Keratinocyte (primary cell): ENCODE measurements at regions not wholly inside any gene's neighbourhood (a gene's known extent, or its start where the extent isn't known, plus 50 kb on each side); places are given as distances from the start of the nearest gene placed in this dataset.

Experiments
- DNase-seq: peaks from one replicate; pipeline ENCODE4 v3.0.0-alpha.2; 2011; ENCODE audit warnings: low read depth, missing footprints, low spot score
- FAIRE-seq: peaks from 2 replicates; lab custom pipeline; 2011; peaks lifted over from hg19 to GRCh38; lab: Jason Lieb, UNC
- H2AFZ ChIP-seq: 2 replicates; pipeline ENCODE4 v1.6.0; 2012; ENCODE audit warnings: low read length, control low read depth, inconsistent platforms; ENCODE audit not compliant: control insufficient read depth
- H3K27ac ChIP-seq: 2 replicates; pipeline ENCODE4 v1.5.1; 2011; ENCODE audit warnings: low read length; ENCODE audit not compliant: control insufficient read depth, insufficient read depth
- H3K27me3 ChIP-seq: 3 replicates; pipeline ENCODE4 v1.6.0; 2011; ENCODE audit warnings: low read length; ENCODE audit not compliant: control insufficient read depth, insufficient read depth; ENCODE audit errors: extremely low read depth
- H3K36me3 ChIP-seq, 2 experiments: 2 replicates in 1 of 2; 3 replicates in 1 of 2; pipeline ENCODE4 v1.5.1; 2011; ENCODE audit warnings: low read length in 2 of 2, mild to moderate bottlenecking in 1 of 2; ENCODE audit not compliant: control insufficient read depth in 2 of 2, insufficient read depth in 2 of 2; ENCODE audit errors: extremely low read depth in 1 of 2
- H3K4me1 ChIP-seq: 3 replicates; pipeline ENCODE4 v1.5.1; 2011; ENCODE audit warnings: low read length; ENCODE audit not compliant: control insufficient read depth, insufficient read depth; ENCODE audit errors: extremely low read depth
- H3K4me2 ChIP-seq: 3 replicates; pipeline ENCODE4 v1.6.0; 2011; ENCODE audit warnings: low read depth, low read length; ENCODE audit not compliant: control insufficient read depth, insufficient read depth; ENCODE audit errors: extremely low read depth
- H3K4me3 ChIP-seq, 3 experiments: fragments of 200-600 bp in 1 of 3; sonication (generic) in 1 of 3; 2 replicates in 2 of 3; 3 replicates in 1 of 3; pipeline ENCODE4 v1.5.1; 2011 to 2016; ENCODE audit warnings: low read length in 3 of 3, mild to moderate bottlenecking in 3 of 3, control low read depth in 2 of 3, inconsistent platforms in 1 of 3, low read depth in 1 of 3, mixed read lengths in 1 of 3, mixed run types in 1 of 3, moderate library complexity in 1 of 3; ENCODE audit not compliant: control insufficient read depth in 2 of 3, insufficient read depth in 2 of 3; ENCODE audit errors: extremely low read depth in 1 of 3
- H3K79me2 ChIP-seq: 2 replicates; pipeline ENCODE4 v1.6.0; 2012; ENCODE audit warnings: low read length; ENCODE audit not compliant: control insufficient read depth, insufficient read depth
- H3K9ac ChIP-seq: 3 replicates; pipeline ENCODE4 v1.6.0; 2011; ENCODE audit warnings: low read length; ENCODE audit not compliant: control insufficient read depth, insufficient read depth; ENCODE audit errors: extremely low read depth
- H3K9me1 ChIP-seq: 3 replicates; pipeline ENCODE4 v1.6.0; 2011; ENCODE audit warnings: low read length; ENCODE audit not compliant: control insufficient read depth, insufficient read depth; ENCODE audit errors: extremely low read depth
- H3K9me3 ChIP-seq: 2 replicates; pipeline ENCODE4 v1.5.1; 2012; ENCODE audit warnings: low read depth, low read length; ENCODE audit not compliant: control insufficient read depth
- H4K20me1 ChIP-seq: 3 replicates; pipeline ENCODE4 v1.6.0; 2011; ENCODE audit warnings: low read length; ENCODE audit not compliant: control insufficient read depth, insufficient read depth; ENCODE audit errors: extremely low read depth
- EZH2 ChIP-seq: IDR thresholded peaks from one replicate; pipeline ENCODE4 v1.6.1; 2012; ENCODE audit warnings: inconsistent platforms, mild to moderate bottlenecking, low read length, moderate library complexity
- dilution Hi-C: fragments of 300-500 bp; cut with MboI; formaldehyde crosslinking; loops from one replicate; pipeline ENCODE4 v1.7.0; 2020; ENCODE audit warnings: low sequenced_read_pairs; ENCODE audit not compliant: extremely low pct_ligation_motif_present
- TF ChIP-seq, protein P1 (sequence below), 3 experiments: IDR thresholded peaks in 1 of 3; conservative IDR thresholded peaks in 1 of 3; optimal IDR thresholded peaks in 1 of 3; 2 replicates in 2 of 3; 3 replicates in 1 of 3; pipeline versions ENCODE3 to v1.5.1; 2011; ENCODE audit warnings: low read length in 3 of 3, mild to moderate bottlenecking in 3 of 3, moderate library complexity in 2 of 3, control low read depth in 1 of 3, inconsistent platforms in 1 of 3; ENCODE audit not compliant: insufficient read depth in 2 of 3; ENCODE audit errors: extremely low read depth in 1 of 3

DNA sequence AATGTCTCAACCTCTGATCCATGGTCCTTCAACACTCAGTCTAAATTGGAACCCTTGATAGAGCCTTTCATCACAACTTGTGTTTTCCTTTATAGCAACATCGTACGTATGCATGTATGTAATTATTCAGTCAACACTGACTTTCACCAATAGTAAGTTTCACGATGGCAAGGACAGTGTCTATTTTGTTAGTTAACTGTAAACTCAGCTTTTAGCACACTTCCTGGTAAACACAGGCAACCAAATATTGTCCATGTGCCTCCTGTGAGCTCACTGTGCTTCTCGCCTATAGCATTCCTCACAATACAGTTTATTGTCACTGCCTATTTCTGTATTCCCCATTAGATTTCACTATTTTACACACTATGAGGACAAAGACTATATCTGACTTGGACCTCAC lies 323.1 kb downstream of the DEPDC1B start:
- Histone ChIP-seq H3K9me3 (no peaks in the 10 kb centered on the region), H3K79me2 (no peaks in the 10 kb centered on the region), H3K9me1 (no peaks in the 10 kb centered on the region), H3K4me3 (no peak overlapping the region), H3K27me3 (no peaks in the 10 kb centered on the region), H3K4me1 (no peaks in the 10 kb centered on the region), H2AFZ (no peak overlapping the region), H4K20me1 (no peaks in the 10 kb centered on the region), H3K4me2 (no peak overlapping the region), H3K27ac (no peak overlapping the region), H3K36me3 (no peaks in the 10 kb centered on the region), H3K9ac (no peak overlapping the region)
- no peak for TF ChIP-seq EZH2
- TF ChIP-seq, protein P1, sequence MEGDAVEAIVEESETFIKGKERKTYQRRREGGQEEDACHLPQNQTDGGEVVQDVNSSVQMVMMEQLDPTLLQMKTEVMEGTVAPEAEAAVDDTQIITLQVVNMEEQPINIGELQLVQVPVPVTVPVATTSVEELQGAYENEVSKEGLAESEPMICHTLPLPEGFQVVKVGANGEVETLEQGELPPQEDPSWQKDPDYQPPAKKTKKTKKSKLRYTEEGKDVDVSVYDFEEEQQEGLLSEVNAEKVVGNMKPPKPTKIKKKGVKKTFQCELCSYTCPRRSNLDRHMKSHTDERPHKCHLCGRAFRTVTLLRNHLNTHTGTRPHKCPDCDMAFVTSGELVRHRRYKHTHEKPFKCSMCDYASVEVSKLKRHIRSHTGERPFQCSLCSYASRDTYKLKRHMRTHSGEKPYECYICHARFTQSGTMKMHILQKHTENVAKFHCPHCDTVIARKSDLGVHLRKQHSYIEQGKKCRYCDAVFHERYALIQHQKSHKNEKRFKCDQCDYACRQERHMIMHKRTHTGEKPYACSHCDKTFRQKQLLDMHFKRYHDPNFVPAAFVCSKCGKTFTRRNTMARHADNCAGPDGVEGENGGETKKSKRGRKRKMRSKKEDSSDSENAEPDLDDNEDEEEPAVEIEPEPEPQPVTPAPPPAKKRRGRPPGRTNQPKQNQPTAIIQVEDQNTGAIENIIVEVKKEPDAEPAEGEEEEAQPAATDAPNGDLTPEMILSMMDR (optimal IDR thresholded peaks at IDR 0.05 in 1 of 3, IDR thresholded peaks at IDR 0.05 in 1 of 3, conservative IDR thresholded peaks at IDR 0.05 in 1 of 3; ENCODE audit: extremely low read depth in 1 of 3, insufficient read depth in 2 of 3, low read length in 3 of 3), result no peak
- FAIRE-seq (no peak), DNase-seq (no peak)
- dilution Hi-C loops, result no loop called here

DNA sequence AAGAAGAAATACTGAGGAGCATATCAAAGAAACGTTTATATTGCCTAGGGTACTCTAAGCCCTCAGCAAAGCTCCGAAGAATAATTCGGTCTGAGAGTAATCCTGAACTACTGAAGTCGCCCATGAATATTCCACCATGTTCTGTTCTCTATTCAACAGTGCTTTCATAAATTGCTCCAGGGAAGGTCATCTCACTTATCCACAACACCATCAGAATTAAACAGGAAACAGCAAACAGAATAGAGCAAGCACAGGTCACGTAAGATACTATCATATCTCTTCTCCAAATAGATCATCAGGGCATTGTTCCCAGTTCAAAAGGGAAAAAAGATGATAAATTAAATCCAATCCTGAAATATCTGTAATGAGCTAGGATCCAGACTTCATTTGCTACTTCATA lies 325.6 kb downstream of the DEPDC1B start:
- H3K9ac ChIP-seq, result no peak overlapping the region
- TF ChIP-seq EZH2, result no peak
- TF ChIP-seq, protein P1 (optimal IDR thresholded peaks at IDR 0.05 in 1 of 3, IDR thresholded peaks at IDR 0.05 in 1 of 3, conservative IDR thresholded peaks at IDR 0.05 in 1 of 3; ENCODE audit: extremely low read depth in 1 of 3, insufficient read depth in 2 of 3, low read length in 3 of 3), result no peak
- H3K79me2 ChIP-seq, result no peaks in the 10 kb centered on the region
- H3K9me3 ChIP-seq, result no peaks in the 10 kb centered on the region
- H3K4me3 ChIP-seq, result no peak overlapping the region
- no peaks in the 10 kb centered on the region for H3K36me3 ChIP-seq
- no peak for DNase-seq
- dilution Hi-C loops, result no loop called here
- H2AFZ ChIP-seq, result no peak overlapping the region
- H3K9me1 ChIP-seq, result no peaks in the 10 kb centered on the region
- H3K27me3 ChIP-seq, result no peaks in the 10 kb centered on the region
- no peaks in the 10 kb centered on the region for H4K20me1 ChIP-seq
- no peak overlapping the region for H3K4me2 ChIP-seq
- H3K4me1 ChIP-seq, result no peaks in the 10 kb centered on the region
- FAIRE-seq, result no peak
- H3K27ac ChIP-seq, result no peak overlapping the region
